Loucy (cell line): ENCODE measurements at regions not wholly inside any gene's neighbourhood (a gene's known extent, or its start where the extent isn't known, plus 50 kb on each side); places are given as distances from the start of the nearest gene placed in this dataset.

Experiments
- H2AFZ ChIP-seq: fragments of 200-600 bp; sonication (generic); 2 replicates; pipeline ENCODE4 v1.6.0; 2016; ENCODE audit warnings: antibody characterized with exemption, mild to moderate bottlenecking, low read length, moderate library complexity
- H3F3A ChIP-seq: fragments of 200-600 bp; 2 replicates; pipeline ENCODE4 v1.6.0; 2016; ENCODE audit warnings: antibody characterized with exemption, low read depth, mild to moderate bottlenecking
- H3K27me3 ChIP-seq: fragments of 200-600 bp; sonication (generic); 2 replicates; pipeline ENCODE4 v1.6.1; 2014; ENCODE audit warnings: low read length, mild to moderate bottlenecking; ENCODE audit not compliant: insufficient read depth, poor library complexity, severe bottlenecking
- H3K36me3 ChIP-seq: fragments of 200-600 bp; sonication (generic); 2 replicates; pipeline ENCODE4 v1.6.1; 2016; ENCODE audit warnings: low read length; ENCODE audit not compliant: insufficient read depth
- H3K4me1 ChIP-seq: fragments of 200-600 bp; sonication (generic); 2 replicates; pipeline ENCODE4 v1.5.1; 2014; ENCODE audit warnings: low read length, mild to moderate bottlenecking; ENCODE audit not compliant: insufficient read depth, poor library complexity, severe bottlenecking
- H3K4me2 ChIP-seq: fragments of 200-600 bp; sonication (generic); 2 replicates; pipeline ENCODE4 v1.6.0; 2014; ENCODE audit warnings: antibody characterized with exemption, low read length, low read depth, mild to moderate bottlenecking; ENCODE audit not compliant: poor library complexity, severe bottlenecking
- H3K4me3 ChIP-seq: fragments of 200-600 bp; sonication (generic); 2 replicates; pipeline ENCODE4 v1.5.1; 2014; ENCODE audit warnings: low read length, mild to moderate bottlenecking, mixed read lengths; ENCODE audit not compliant: poor library complexity, severe bottlenecking
- H3K79me2 ChIP-seq: fragments of 200-600 bp; sonication (generic); 2 replicates; pipeline ENCODE4 v1.6.1; 2014; ENCODE audit warnings: low read length; ENCODE audit not compliant: insufficient read depth
- H3K9ac ChIP-seq: fragments of 200-600 bp; sonication (generic); 2 replicates; pipeline ENCODE4 v1.6.0; 2014; ENCODE audit warnings: mild to moderate bottlenecking, low read depth, low read length, moderate library complexity; ENCODE audit not compliant: poor library complexity, severe bottlenecking
- H3K9me2 ChIP-seq: fragments of 200-600 bp; sonication (generic); replicated peaks from 2 replicates; pipeline ENCODE4 v1.6.1; 2016; ENCODE audit warnings: low read depth, low read length, mixed read lengths
- H3K9me3 ChIP-seq: fragments of 200-600 bp; sonication (generic); 2 replicates; pipeline ENCODE4 v1.6.1; 2014; ENCODE audit warnings: mild to moderate bottlenecking, antibody characterized with exemption, low read length, low read depth; ENCODE audit not compliant: insufficient read depth
- H4K20me1 ChIP-seq: fragments of 200-600 bp; sonication (generic); 2 replicates; pipeline ENCODE4 v1.6.0; 2014; ENCODE audit warnings: antibody characterized with exemption, low read length, mild to moderate bottlenecking; ENCODE audit not compliant: insufficient read depth, poor library complexity, severe bottlenecking
- CTCF ChIP-seq: fragments of 200-600 bp; sonication (generic); conservative IDR thresholded peaks from 2 replicates; pipeline ENCODE4 v1.5.1; 2014; ENCODE audit warnings: mild to moderate bottlenecking, antibody characterized with exemption, low read length
- EZH2phosphoT487 ChIP-seq: fragments of 200-600 bp; IDR thresholded peaks from 2 replicates; pipeline ENCODE4 v1.6.1; 2018; ENCODE audit warnings: antibody characterized with exemption, mild to moderate bottlenecking, moderate library complexity, borderline replicate concordance

- Histone ChIP-seq H3K4me3 (no peak overlapping the region), H3K4me1 (no peaks in the 10 kb centered on the region), H3K4me2 (no peak overlapping the region), H4K20me1 (no peaks in the 10 kb centered on the region), H3K9me2 (no peaks in the 10 kb centered on the region), H3K9ac (no peak overlapping the region), H3F3A (no peaks in the 10 kb centered on the region), H3K27me3 (no peaks in the 10 kb centered on the region), H3K36me3 (no peaks in the 10 kb centered on the region), H2AFZ (no peak overlapping the region), H3K9me3 (no peaks in the 10 kb centered on the region), H3K79me2 (no peaks in the 10 kb centered on the region)
- TF ChIP-seq CTCF, result no peak
- TF ChIP-seq EZH2phosphoT487, result no peak
These were observed 77.6 kb upstream of the FRMD4B start for GRCh38 chr3:69463531-69463930.

- H3K9me3 ChIP-seq, result no peaks in the 10 kb centered on the region
- no peak overlapping the region for H3K4me2 ChIP-seq
- H3K4me3 ChIP-seq, result no peak overlapping the region
- no peaks in the 10 kb centered on the region for H3K79me2 ChIP-seq
- H3K9ac ChIP-seq, result no peak overlapping the region
- H3K4me1 ChIP-seq, result no peaks in the 10 kb centered on the region
- H3K27me3 ChIP-seq, result no peaks in the 10 kb centered on the region
- no peaks in the 10 kb centered on the region for H3F3A ChIP-seq
- no peak for TF ChIP-seq EZH2phosphoT487
- no peak for TF ChIP-seq CTCF
- H3K9me2 ChIP-seq, result no peaks in the 10 kb centered on the region
- no peak overlapping the region for H2AFZ ChIP-seq
- no peaks in the 10 kb centered on the region for H3K36me3 ChIP-seq
- H4K20me1 ChIP-seq, result no peaks in the 10 kb centered on the region
These were observed 76.9 kb upstream of the FRMD4B start for GRCh38 chr3:69462826-69463100.

GRCh38 chr3:69462022-69462825 lies 76.3 kb upstream of the FRMD4B start:
- Histone ChIP-seq H3K9me2 (no peaks in the 10 kb centered on the region), H3F3A (no peaks in the 10 kb centered on the region), H3K36me3 (no peaks in the 10 kb centered on the region), H3K4me3 (no peak overlapping the region), H3K27me3 (no peaks in the 10 kb centered on the region), H3K4me2 (no peak overlapping the region), H3K79me2 (no peaks in the 10 kb centered on the region), H3K9ac (no peak overlapping the region), H3K9me3 (no peaks in the 10 kb centered on the region), H2AFZ (no peak overlapping the region), H4K20me1 (no peaks in the 10 kb centered on the region), H3K4me1 (no peaks in the 10 kb centered on the region)
- TF ChIP-seq EZH2phosphoT487, result no peak
- TF ChIP-seq CTCF, result no peak
